Panc1 (cell line): ENCODE measurements at regions not wholly inside any gene's neighbourhood (a gene's known extent, or its start where the extent isn't known, plus 50 kb on each side); places are given as distances from the start of the nearest gene placed in this dataset.

Experiments used
- POLR2AphosphoS5 ChIP-seq: IDR thresholded peaks from 2 replicates; pipeline ENCODE4 v1.6.1; 2012; ENCODE audit warnings: mild to moderate bottlenecking, low read depth, low read length, moderate library complexity
- TF ChIP-seq, protein P1 (sequence below): fragments of 450-650 bp; IDR thresholded peaks from 2 replicates; pipeline ENCODE4 v1.5.1; 2017; ENCODE audit warnings: mild to moderate bottlenecking

DNA sequence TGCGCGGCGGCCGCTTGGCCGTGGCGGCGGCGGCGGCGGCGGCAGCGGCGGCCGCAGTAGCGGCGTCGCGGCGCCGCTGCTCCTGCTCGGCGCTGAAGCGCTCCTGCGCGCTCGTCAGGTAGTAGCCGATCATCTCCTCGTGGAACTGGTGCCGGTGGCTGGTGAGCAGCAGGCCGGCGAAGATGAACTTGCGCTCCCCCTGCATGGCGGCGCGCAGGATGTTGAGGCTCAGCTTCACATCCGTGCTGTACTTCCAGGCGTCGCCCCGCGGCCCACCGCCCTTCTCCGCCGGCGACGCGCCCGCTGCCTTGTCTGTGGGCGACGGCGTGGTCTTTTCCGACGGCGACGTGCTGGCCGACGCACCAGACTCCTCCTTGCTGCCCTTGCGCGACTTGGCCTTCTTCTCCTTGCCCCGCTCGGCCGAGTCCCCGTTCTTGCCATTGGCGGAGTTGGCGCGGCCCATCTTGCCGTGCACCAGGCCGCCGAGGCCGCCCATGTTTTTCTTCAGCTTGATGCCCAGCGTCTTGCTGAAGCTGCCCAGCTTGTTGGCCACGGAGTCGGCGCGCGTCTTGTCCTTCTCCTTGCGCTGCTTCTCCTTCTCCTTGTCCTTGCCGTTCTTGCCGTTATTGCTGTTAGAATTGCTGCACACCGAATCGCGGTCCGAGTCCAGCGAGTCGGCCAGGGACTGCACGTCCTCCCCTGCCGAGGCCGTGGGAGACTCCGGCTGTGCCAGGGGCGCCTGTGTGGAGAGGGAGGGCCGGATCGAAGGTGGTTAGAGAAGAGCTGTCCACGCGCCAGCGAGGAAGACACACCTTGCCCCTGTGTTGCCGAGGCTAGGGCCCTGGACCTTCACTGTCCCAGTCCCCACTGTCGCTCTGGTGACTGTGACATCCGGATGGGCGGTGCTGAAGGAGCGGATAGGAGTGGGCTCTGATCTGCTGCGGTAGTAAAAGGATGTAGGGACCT is 157.6 kb downstream of the KLF13 start:
- TF ChIP-seq, protein P1, sequence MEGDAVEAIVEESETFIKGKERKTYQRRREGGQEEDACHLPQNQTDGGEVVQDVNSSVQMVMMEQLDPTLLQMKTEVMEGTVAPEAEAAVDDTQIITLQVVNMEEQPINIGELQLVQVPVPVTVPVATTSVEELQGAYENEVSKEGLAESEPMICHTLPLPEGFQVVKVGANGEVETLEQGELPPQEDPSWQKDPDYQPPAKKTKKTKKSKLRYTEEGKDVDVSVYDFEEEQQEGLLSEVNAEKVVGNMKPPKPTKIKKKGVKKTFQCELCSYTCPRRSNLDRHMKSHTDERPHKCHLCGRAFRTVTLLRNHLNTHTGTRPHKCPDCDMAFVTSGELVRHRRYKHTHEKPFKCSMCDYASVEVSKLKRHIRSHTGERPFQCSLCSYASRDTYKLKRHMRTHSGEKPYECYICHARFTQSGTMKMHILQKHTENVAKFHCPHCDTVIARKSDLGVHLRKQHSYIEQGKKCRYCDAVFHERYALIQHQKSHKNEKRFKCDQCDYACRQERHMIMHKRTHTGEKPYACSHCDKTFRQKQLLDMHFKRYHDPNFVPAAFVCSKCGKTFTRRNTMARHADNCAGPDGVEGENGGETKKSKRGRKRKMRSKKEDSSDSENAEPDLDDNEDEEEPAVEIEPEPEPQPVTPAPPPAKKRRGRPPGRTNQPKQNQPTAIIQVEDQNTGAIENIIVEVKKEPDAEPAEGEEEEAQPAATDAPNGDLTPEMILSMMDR: no peak
- no peak for TF ChIP-seq POLR2AphosphoS5
